ENCODE measurements at regions not wholly inside any gene's neighbourhood (a gene's known extent, or its start where the extent isn't known, plus 50 kb on each side); places are given as distances from the start of the nearest gene placed in this dataset.
A peak's percentile ranks its signal among the peaks of the same experiment; 100 is the strongest.

- DNase-seq (no peak), ATAC-seq (no peak)
- Histone ChIP-seq H3K4me1 (no peaks in the 10 kb centered on the region), H3K4me3 (no peak overlapping the region), H3K9me3 (no peaks in the 10 kb centered on the region), H3K36me3 (no peaks in the 10 kb centered on the region), H3K27ac (no peak overlapping the region), H3K27me3 (peaks cover 0 to 4% of the 10 kb centered on the region in 2 donors)
- TF ChIP-seq CTCF (IDR thresholded peaks at IDR 0.05) = no peak
- intact Hi-C loops (cut with DNase I) = no loop called here
Measured at GRCh38 chr2:841036-841435, 109.6 kb upstream of the SNTG2 start.

- H3K36me3 ChIP-seq = no peaks in the 10 kb centered on the region
- peaks cover 0 to 5% of the 10 kb centered on the region in 2 donors for H3K4me1 ChIP-seq
- H3K27me3 ChIP-seq = peaks cover 0 to 4% of the 10 kb centered on the region in 2 donors
- H3K27ac ChIP-seq = no peak overlapping the region
- ATAC-seq = no peak
- intact Hi-C loops (cut with DNase I) = no loop called here
- H3K9me3 ChIP-seq = no peaks in the 10 kb centered on the region
- no peak overlapping the region for H3K4me3 ChIP-seq
- no peak for DNase-seq
- TF ChIP-seq CTCF (IDR thresholded peaks at IDR 0.05) = no peak
Measured at GRCh38 chr2:834233-834632, 116.4 kb upstream of the SNTG2 start.

- Histone ChIP-seq H3K9me3 (no peaks in the 10 kb centered on the region), H3K4me3 (no peak overlapping the region), H3K27ac (no peak overlapping the region), H3K36me3 (no peaks in the 10 kb centered on the region), H3K4me1 (peaks cover 0 to 5% of the 10 kb centered on the region in 2 donors), H3K27me3 (peaks cover 0 to 4% of the 10 kb centered on the region in 2 donors)
- ATAC-seq (no peak), DNase-seq (no peak)
- no peak for TF ChIP-seq CTCF (IDR thresholded peaks at IDR 0.05)
- intact Hi-C loops (cut with DNase I) = no loop called here
Measured at GRCh38 chr2:833180-833579, 117.5 kb upstream of the SNTG2 start.

GRCh38 chr2:832635-833034, 118.0 kb upstream of the SNTG2 start:
- H3K27me3 ChIP-seq = peaks cover 0 to 4% of the 10 kb centered on the region in 2 donors
- H3K4me3 ChIP-seq = no peak overlapping the region
- no peak for ATAC-seq
- DNase-seq = no peak
- TF ChIP-seq CTCF (IDR thresholded peaks at IDR 0.05) = no peak
- intact Hi-C loops (cut with DNase I) = no loop called here
- H3K27ac ChIP-seq = no peak overlapping the region
- H3K4me1 ChIP-seq = peaks cover 0 to 5% of the 10 kb centered on the region in 2 donors
- no peaks in the 10 kb centered on the region for H3K9me3 ChIP-seq
- no peaks in the 10 kb centered on the region for H3K36me3 ChIP-seq

GRCh38 chr2:831622-832021, 119.0 kb upstream of the SNTG2 start:
- no peak for TF ChIP-seq CTCF (IDR thresholded peaks at IDR 0.05)
- DNase-seq = peak in 1 of 4 donors; percentile 24
- Histone ChIP-seq H3K4me1 (peaks cover 0 to 5% of the 10 kb centered on the region in 2 donors), H3K27me3 (peaks cover 0 to under 1% of the 10 kb centered on the region in 2 donors), H3K4me3 (no peak overlapping the region), H3K9me3 (no peaks in the 10 kb centered on the region), H3K27ac (no peak overlapping the region), H3K36me3 (no peaks in the 10 kb centered on the region)
- intact Hi-C loops (cut with DNase I) = no loop called here
- ATAC-seq = peak; percentile 33

Measured in left lung (tissue), 4 donors.